ENCODE measurements at regions not wholly inside any gene's neighbourhood (a gene's known extent, or its start where the extent isn't known, plus 50 kb on each side); places are given as distances from the start of the nearest gene placed in this dataset.

- Histone ChIP-seq H3K27me3 (no peaks in the 10 kb centered on the region), H3K27ac (no peak overlapping the region), H3K4me3 (no peak overlapping the region), H3K36me3 (no peaks in the 10 kb centered on the region), H3K9me3 (no peaks in the 10 kb centered on the region), H3K4me1 (peaks cover 0 to 11% (median 4%) of the 10 kb centered on the region in 4 donors)
- intact Hi-C loops (cut with DNase I; ENCODE audit: low total_unique reads), result no loop called here
- DNase-seq, result no peak
- 88 to 96% (median 93%) methylated on average over 1 of the region's 1 CpG for WGBS, 5 donors
- no peak for TF ChIP-seq POLR2A (IDR thresholded peaks at IDR 0.05)
- TF ChIP-seq POLR2AphosphoS5 (IDR thresholded peaks at IDR 0.05), result no peak
- no peak for TF ChIP-seq EP300 (IDR thresholded peaks at IDR 0.05)
These were observed 202.0 kb upstream of the MTNR1B start for GRCh38 chr11:92767416-92767815.

- H3K4me1 ChIP-seq, result peaks cover 0 to 11% (median 4%) of the 10 kb centered on the region in 4 donors
- H3K4me3 ChIP-seq, result no peak overlapping the region
- intact Hi-C loops (cut with DNase I; ENCODE audit: low total_unique reads), result no loop called here
- WGBS, 5 donors, result 84 to 92% (median 88%) methylated on average over 5 of the region's 5 CpGs
- H3K27ac ChIP-seq, result no peak overlapping the region
- no peak for DNase-seq
- H3K9me3 ChIP-seq, result no peaks in the 10 kb centered on the region
- no peaks in the 10 kb centered on the region for H3K27me3 ChIP-seq
- H3K36me3 ChIP-seq, result no peaks in the 10 kb centered on the region
- TF ChIP-seq POLR2AphosphoS5 (IDR thresholded peaks at IDR 0.05), result no peak
- TF ChIP-seq, protein P1, sequence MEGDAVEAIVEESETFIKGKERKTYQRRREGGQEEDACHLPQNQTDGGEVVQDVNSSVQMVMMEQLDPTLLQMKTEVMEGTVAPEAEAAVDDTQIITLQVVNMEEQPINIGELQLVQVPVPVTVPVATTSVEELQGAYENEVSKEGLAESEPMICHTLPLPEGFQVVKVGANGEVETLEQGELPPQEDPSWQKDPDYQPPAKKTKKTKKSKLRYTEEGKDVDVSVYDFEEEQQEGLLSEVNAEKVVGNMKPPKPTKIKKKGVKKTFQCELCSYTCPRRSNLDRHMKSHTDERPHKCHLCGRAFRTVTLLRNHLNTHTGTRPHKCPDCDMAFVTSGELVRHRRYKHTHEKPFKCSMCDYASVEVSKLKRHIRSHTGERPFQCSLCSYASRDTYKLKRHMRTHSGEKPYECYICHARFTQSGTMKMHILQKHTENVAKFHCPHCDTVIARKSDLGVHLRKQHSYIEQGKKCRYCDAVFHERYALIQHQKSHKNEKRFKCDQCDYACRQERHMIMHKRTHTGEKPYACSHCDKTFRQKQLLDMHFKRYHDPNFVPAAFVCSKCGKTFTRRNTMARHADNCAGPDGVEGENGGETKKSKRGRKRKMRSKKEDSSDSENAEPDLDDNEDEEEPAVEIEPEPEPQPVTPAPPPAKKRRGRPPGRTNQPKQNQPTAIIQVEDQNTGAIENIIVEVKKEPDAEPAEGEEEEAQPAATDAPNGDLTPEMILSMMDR (IDR thresholded peaks at IDR 0.05), result no peak
- TF ChIP-seq POLR2A (IDR thresholded peaks at IDR 0.05), result no peak
- TF ChIP-seq EP300 (IDR thresholded peaks at IDR 0.05), result no peak
These were observed 201.2 kb upstream of the MTNR1B start for GRCh38 chr11:92768121-92768840.

GRCh38 chr11:92769112-92769511 is 200.3 kb upstream of the MTNR1B start:
- WGBS, 5 donors, result 38 to 60% (median 49%) methylated on average over 2 of the region's 2 CpGs
- Histone ChIP-seq H3K36me3 (no peaks in the 10 kb centered on the region), H3K4me3 (no peak overlapping the region), H3K4me1 (peaks cover 0 to 11% (median 4%) of the 10 kb centered on the region in 4 donors), H3K27me3 (no peaks in the 10 kb centered on the region), H3K27ac (no peak overlapping the region), H3K9me3 (no peaks in the 10 kb centered on the region)
- TF ChIP-seq EP300 (IDR thresholded peaks at IDR 0.05), result no peak
- TF ChIP-seq POLR2AphosphoS5 (IDR thresholded peaks at IDR 0.05), result no peak
- TF ChIP-seq, protein P1 (IDR thresholded peaks at IDR 0.05), result no peak
- no peak for TF ChIP-seq POLR2A (IDR thresholded peaks at IDR 0.05)
- no peak for DNase-seq
- intact Hi-C loops (cut with DNase I; ENCODE audit: low total_unique reads), result no loop called here

DNA sequence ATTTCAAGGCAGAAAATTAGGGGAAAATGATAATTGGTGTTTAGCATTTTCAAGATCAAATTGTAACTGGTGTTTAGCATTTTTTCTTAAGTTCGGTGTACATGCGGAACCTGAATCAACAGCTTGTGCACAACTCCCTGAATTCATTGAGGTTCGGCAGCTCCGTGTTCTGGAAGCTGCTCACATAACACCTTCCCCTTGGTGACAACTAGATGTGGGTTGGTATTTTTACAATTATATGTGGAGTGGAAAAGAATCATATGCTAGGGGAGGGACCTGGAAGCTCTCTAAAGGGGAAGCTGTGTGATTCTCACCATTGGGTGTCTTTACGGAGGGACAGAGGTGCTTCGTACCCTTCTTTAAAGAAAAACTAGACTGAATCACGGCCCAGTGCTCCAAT is 199.0 kb upstream of the MTNR1B start:
- 88 to 93% (median 89%) methylated on average over 7 of the region's 7 CpGs for WGBS, 5 donors
- no peak overlapping the region for H3K27ac ChIP-seq
- H3K27me3 ChIP-seq, result no peaks in the 10 kb centered on the region
- H3K9me3 ChIP-seq, result no peaks in the 10 kb centered on the region
- peaks cover 0 to 11% (median 3%) of the 10 kb centered on the region in 4 donors for H3K4me1 ChIP-seq
- no peak for DNase-seq
- H3K36me3 ChIP-seq, result no peaks in the 10 kb centered on the region
- no peak for TF ChIP-seq POLR2A (IDR thresholded peaks at IDR 0.05)
- TF ChIP-seq EP300 (IDR thresholded peaks at IDR 0.05), result no peak
- TF ChIP-seq, protein P1 (IDR thresholded peaks at IDR 0.05), result no peak
- TF ChIP-seq POLR2AphosphoS5 (IDR thresholded peaks at IDR 0.05), result no peak
- no peak overlapping the region for H3K4me3 ChIP-seq
- intact Hi-C loops (cut with DNase I; ENCODE audit: low total_unique reads), result no loop called here

- TF ChIP-seq POLR2AphosphoS5 (IDR thresholded peaks at IDR 0.05) (no peak), POLR2A (IDR thresholded peaks at IDR 0.05) (no peak), EP300 (IDR thresholded peaks at IDR 0.05) (no peak)
- TF ChIP-seq, protein P1 (IDR thresholded peaks at IDR 0.05), result no peak
- H3K27me3 ChIP-seq, result no peaks in the 10 kb centered on the region
- DNase-seq, result no peak
These were observed 198.5 kb upstream of the MTNR1B start for GRCh38 chr11:92770981-92771380.

More at GRCh38 chr11:92770981-92771380, 198.5 kb upstream of the MTNR1B start:
- no peaks in the 10 kb centered on the region for H3K9me3 ChIP-seq
- H3K27ac ChIP-seq, result no peak overlapping the region
- no peaks in the 10 kb centered on the region for H3K36me3 ChIP-seq
- H3K4me1 ChIP-seq, result peaks cover 0 to 8% (median under 1%) of the 10 kb centered on the region in 4 donors
- no peak overlapping the region for H3K4me3 ChIP-seq
- intact Hi-C loops (cut with DNase I; ENCODE audit: low total_unique reads), result no loop called here
- 60 to 82% (median 69%) methylated on average over 9 of the region's 9 CpGs for WGBS, 5 donors

Measured in stomach (tissue), 8 donors.